K562 (cell line): ENCODE measurements at regions not wholly inside any gene's neighbourhood (a gene's known extent, or its start where the extent isn't known, plus 50 kb on each side); places are given as distances from the start of the nearest gene placed in this dataset.

Experiments used
- ATAC-seq: fragments of 200-7000 bp; cut with Tn5 transposase; 3 replicates; pipeline ENCODE4 v1.9.1; 2020; ENCODE audit warnings: moderate library complexity
- BruUV-seq: library from RNA; stranded (reverse); fragments of 400-500 nt; replicated peaks from 2 replicates; lab custom pipeline; 2021; lab: Mats Ljungman, UMichigan
- CTCF ChIA-PET: fragments of 300-600 bp; formaldehyde crosslinking; extraction: SDS; loops from one replicate; lab custom pipeline; 2021; ENCODE audit warnings: low intra/inter-chr PET ratio; lab: Yijun Ruan, JAX
- POLR2A ChIA-PET: fragments of 300-600, 350-650 bp; sonication (Branson Sonifier 250); formaldehyde crosslinking; extraction: SDS; loops from one replicate; lab custom pipeline; 2021; ENCODE audit warnings: antibody characterized with exemption, inconsistent platforms; lab: Yijun Ruan, JAX
- DNase-seq, 4 experiments: peaks; one replicate each; pipeline versions ENCODE4 v3.0.0 to v3.0.0-alpha.2; 2011 to 2018; ENCODE audit warnings: low spot score in 3 of 4, mixed read lengths in 3 of 4; ENCODE audit errors: extremely low read depth in 1 of 4
- FAIRE-seq: peaks from 2 replicates; lab custom pipeline; 2011; peaks lifted over from hg19 to GRCh38; lab: Jason Lieb, UNC
- H2AFZ ChIP-seq: 2 replicates; pipeline ENCODE4 v1.6.0; 2011; ENCODE audit warnings: low read depth, low read length, control low read depth, inconsistent platforms
- H3K27ac ChIP-seq: fragments of 200-600 bp; 3 replicates; pipeline ENCODE4 v1.8.0; 2011; ENCODE audit warnings: low read depth, mild to moderate bottlenecking, control low read depth, inconsistent platforms, low read length, moderate library complexity, mixed read lengths; ENCODE audit errors: extremely low read depth
- H3K27me3 ChIP-seq, 2 experiments: fragments of 300-600 bp in 1 of 2; 2 replicates in 1 of 2; 3 replicates in 1 of 2; pipeline versions ENCODE4 v1.6.0 to v1.8.0; 2011; ENCODE audit warnings: inconsistent platforms in 2 of 2, low read length in 2 of 2, mild to moderate bottlenecking in 1 of 2, mixed read lengths in 1 of 2, moderate library complexity in 1 of 2; ENCODE audit not compliant: control insufficient read depth in 2 of 2, insufficient read depth in 2 of 2
- H3K36me3 ChIP-seq: fragments of 300-600 bp; 3 replicates; pipeline ENCODE4 v1.8.0; 2011; ENCODE audit warnings: mild to moderate bottlenecking, low read length, inconsistent platforms; ENCODE audit not compliant: control insufficient read depth, insufficient read depth
- H3K4me1 ChIP-seq, 2 experiments: fragments of 200-600 bp in 1 of 2; replicated peaks in 1 of 2; 2 replicates in 1 of 2; 3 replicates in 1 of 2; pipeline versions ENCODE4 v1.5.1 to v1.8.0; 2011; ENCODE audit warnings: inconsistent platforms in 2 of 2, low read length in 2 of 2, mild to moderate bottlenecking in 1 of 2, mixed read lengths in 1 of 2, moderate library complexity in 1 of 2; ENCODE audit not compliant: control insufficient read depth in 2 of 2, insufficient read depth in 2 of 2
- H3K4me2 ChIP-seq: 2 replicates; pipeline ENCODE4 v1.6.1; 2011; ENCODE audit warnings: low read length, control low read depth, inconsistent platforms, mixed read lengths; ENCODE audit not compliant: insufficient read depth
- H3K4me3 ChIP-seq: fragments of 200-600 bp; sonication (generic), shearing (Covaris generic); 2 replicates; pipeline ENCODE4 v1.5.1; 2016; ENCODE audit warnings: control low read depth, inconsistent platforms
- H3K79me2 ChIP-seq: fragments of 200-600 bp; 3 replicates; pipeline ENCODE4 v1.8.0; 2011; ENCODE audit warnings: low read length, inconsistent platforms; ENCODE audit not compliant: control insufficient read depth, insufficient read depth
- H3K9ac ChIP-seq, 2 experiments: 2 replicates each; pipeline versions ENCODE4 v1.6.0 to v1.6.1; 2011; ENCODE audit warnings: low read depth in 2 of 2, low read length in 2 of 2, control low read depth in 1 of 2, inconsistent platforms in 1 of 2, mild to moderate bottlenecking in 1 of 2, mixed read lengths in 1 of 2; ENCODE audit not compliant: insufficient read depth in 1 of 2
- H3K9me1 ChIP-seq: one replicate; pipeline ENCODE4 v1.6.0; 2011; ENCODE audit warnings: inconsistent platforms, mild to moderate bottlenecking, low read length, moderate library complexity; ENCODE audit not compliant: control insufficient read depth, insufficient read depth
- H3K9me3 ChIP-seq: replicated peaks from 2 replicates; pipeline ENCODE4 v1.5.1; 2011; ENCODE audit warnings: low read depth, low read length, inconsistent platforms; ENCODE audit not compliant: control insufficient read depth, insufficient read depth
- H4K20me1 ChIP-seq: replicated peaks from 2 replicates; pipeline ENCODE4 v1.6.1; 2011; ENCODE audit warnings: low read length, inconsistent platforms, mixed read lengths; ENCODE audit not compliant: control insufficient read depth, insufficient read depth
- ARID1B ChIP-seq: fragments of 450-650 bp; IDR thresholded peaks from 2 replicates; pipeline ENCODE4 v1.6.1; 2016; ENCODE audit warnings: antibody characterized with exemption, mild to moderate bottlenecking, inconsistent platforms
- BHLHE40 ChIP-seq: IDR thresholded peaks from 2 replicates; pipeline ENCODE4 v1.6.1; 2011; ENCODE audit warnings: low read length, improper control_type of control experiment
- HNRNPLL ChIP-seq: fragments of 200-400 bp; formaldehyde crosslinking; IDR thresholded peaks from 2 replicates; pipeline ENCODE4 v1.6.1; 2017; ENCODE audit warnings: low read length, low read depth, mild to moderate bottlenecking; ENCODE audit not compliant: poor library complexity, severe bottlenecking
- MAZ ChIP-seq, 2 experiments: fragments of 450-650 bp in 1 of 2; sonication (generic) in 1 of 2; formaldehyde crosslinking; IDR thresholded peaks in 1 of 2; conservative IDR thresholded peaks in 1 of 2; 2 replicates each; pipeline versions ENCODE4 v1.4.0 to v1.5.0; 2020; ENCODE audit warnings: mild to moderate bottlenecking in 1 of 2, missing genetic modification reagents in 1 of 2
- MCM7 ChIP-seq, 2 experiments: fragments of 450-650 bp; IDR thresholded peaks; 2 replicates each; pipeline ENCODE4 v1.6.1; 2016 to 2018
- MED1 ChIP-seq: sonication (generic); formaldehyde crosslinking; IDR thresholded peaks from 2 replicates; pipeline ENCODE4 v1.8.1; 2023; ENCODE audit warnings: missing genetic modification reagents, borderline replicate concordance
- NFXL1 ChIP-seq: fragments of 450-650 bp; formaldehyde crosslinking; IDR thresholded peaks from 2 replicates; pipeline ENCODE4 v1.4.0; 2021; ENCODE audit warnings: mild to moderate bottlenecking
- PREB ChIP-seq: sonication (generic); formaldehyde crosslinking; IDR thresholded peaks from 2 replicates; pipeline ENCODE4 v1.8.1; 2023; ENCODE audit warnings: mild to moderate bottlenecking, missing genetic modification reagents
- RFX1 ChIP-seq: fragments of 450-650 bp; IDR thresholded peaks from 2 replicates; pipeline ENCODE4 v1.6.1; 2016; ENCODE audit warnings: mild to moderate bottlenecking, moderate library complexity
- SLC30A9 ChIP-seq: fragments of 250-450 bp; sonication (Bioruptor Pico); IDR thresholded peaks from 2 replicates; pipeline ENCODE4 v1.8.0; 2022; ENCODE audit warnings: mild to moderate bottlenecking, moderate library complexity
- ZNF668 ChIP-seq: fragments of 250-450 bp; sonication (Bioruptor Pico); IDR thresholded peaks from 2 replicates; pipeline ENCODE4 v1.8.0; 2022; ENCODE audit warnings: mild to moderate bottlenecking, inconsistent platforms
- ZNF830 ChIP-seq: fragments of 250-450 bp; sonication (Bioruptor Pico); IDR thresholded peaks from 2 replicates; pipeline ENCODE4 v1.5.0; 2021; ENCODE audit warnings: mild to moderate bottlenecking
- WGBS: fragments of 100-300 bp; shearing (Covaris generic); methylation state at CpG from one replicate; pipeline ENCODE4 v1.1.6; 2016; ENCODE audit warnings: low coverage, mixed read lengths; ENCODE audit not compliant: insufficient coverage; ENCODE audit errors: missing lambda C conversion rate; 5-methylcytosine and 5-hydroxymethylcytosine counted together
- in situ Hi-C: fragments of 300-500 bp; cut with MboI; formaldehyde crosslinking; loops from 4 replicates; pipeline ENCODE4 v1.15.0; 2018; ENCODE audit warnings: inconsistent platforms, mixed read lengths
- intact Hi-C: fragments of 100-400 bp; cut with micrococcal nuclease; formaldehyde crosslinking; loops from 2 replicates; pipeline ENCODE4 v1.14.2; 2022

GRCh38 chr22:34379825-34380224, 459.5 kb upstream of the LARGE1 start (continued):
- no peak for TF ChIP-seq MAZ (CRISPR knock-in tag; conservative IDR thresholded peaks at IDR 0.05 in 1 of 2, IDR thresholded peaks at IDR 0.05 in 1 of 2)

GRCh38 chr22:34380532-34380931, 460.3 kb upstream of the LARGE1 start:
- Histone ChIP-seq H3K27me3 (no peaks in the 10 kb centered on the region), H3K36me3 (no peaks in the 10 kb centered on the region), H4K20me1 (no peaks in the 10 kb centered on the region), H3K27ac (no peak overlapping the region), H3K4me1 (no peaks in the 10 kb centered on the region), H2AFZ (no peak overlapping the region), H3K9me1 (no peaks in the 10 kb centered on the region), H3K4me2 (no peak overlapping the region), H3K9me3 (no peaks in the 10 kb centered on the region), H3K9ac (no peak overlapping the region), H3K4me3 (no peak overlapping the region), H3K79me2 (no peaks in the 10 kb centered on the region)
- TF ChIP-seq ZNF830 (CRISPR knock-in tag) (no peak), SLC30A9 (CRISPR knock-in tag) (no peak), NFXL1 (CRISPR knock-in tag) (no peak), MED1 (CRISPR knock-in tag) (no peak), MCM7 (IDR thresholded peaks at IDR 0.05) (no peak), BHLHE40 (no peak), HNRNPLL (no peak), ARID1B (no peak), PREB (no peak), RFX1 (no peak), ZNF668 (CRISPR knock-in tag) (no peak)
- in situ Hi-C loops (no loop called here), intact Hi-C loops (no loop called here)
- ChIA-PET POLR2A (no interaction called here), CTCF (no interaction called here)
- ATAC-seq (no peak), FAIRE-seq (no peak), DNase-seq (no peak)
- 6% methylated on average over 4 of the region's 4 CpGs for WGBS
- no TSS peak for BruUV-seq
